Activated CD4-positive, alpha-beta T cell treated with anti-CD3 and anti-CD28 coated beads for 48 hours (primary cell): ENCODE measurements at regions not wholly inside any gene's neighbourhood (a gene's known extent, or its start where the extent isn't known, plus 50 kb on each side); places are given as distances from the start of the nearest gene placed in this dataset.
"Not testable (repeated sequence)": the region's sequence is repeated elsewhere in the genome, so short reads cannot be mapped to it uniquely, and the experiment has no call there.

Experiments used
- DNase-seq: peaks from one replicate; pipeline ENCODE4 v3.0.0-alpha.2; 2020

DNA sequence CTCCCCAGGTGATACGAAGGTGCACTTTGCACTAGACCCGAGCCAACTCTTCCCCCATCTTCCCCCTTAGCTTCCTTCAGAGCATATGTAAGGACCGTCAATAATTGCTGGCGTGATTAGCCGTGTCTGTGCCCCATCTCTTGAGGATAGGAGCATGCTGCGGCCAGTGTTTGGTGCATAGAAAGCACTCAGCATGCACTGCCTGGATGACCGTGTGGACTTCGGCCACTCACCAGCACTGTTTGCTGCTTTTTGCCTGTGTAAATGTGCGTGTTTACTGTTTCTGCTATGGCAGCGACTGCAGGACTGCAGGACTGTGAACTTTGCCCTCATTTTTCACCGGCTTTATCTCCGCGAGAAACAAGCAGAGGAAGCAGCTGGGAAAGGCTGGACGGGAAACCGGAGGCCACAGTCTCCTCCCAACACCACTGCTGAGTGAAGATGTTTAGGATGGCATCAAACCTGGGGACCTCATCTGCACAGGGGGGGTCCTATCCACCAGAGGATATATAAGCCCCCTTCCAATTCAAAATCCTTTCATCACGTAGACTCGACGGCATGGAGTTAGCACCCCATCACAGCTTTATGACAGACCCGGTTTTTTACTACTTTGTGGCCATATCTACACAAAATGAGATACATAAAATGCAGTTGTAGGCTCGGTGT lies 150.6 kb upstream of the AFDN start:
- DNase-seq = no peak

DNA sequence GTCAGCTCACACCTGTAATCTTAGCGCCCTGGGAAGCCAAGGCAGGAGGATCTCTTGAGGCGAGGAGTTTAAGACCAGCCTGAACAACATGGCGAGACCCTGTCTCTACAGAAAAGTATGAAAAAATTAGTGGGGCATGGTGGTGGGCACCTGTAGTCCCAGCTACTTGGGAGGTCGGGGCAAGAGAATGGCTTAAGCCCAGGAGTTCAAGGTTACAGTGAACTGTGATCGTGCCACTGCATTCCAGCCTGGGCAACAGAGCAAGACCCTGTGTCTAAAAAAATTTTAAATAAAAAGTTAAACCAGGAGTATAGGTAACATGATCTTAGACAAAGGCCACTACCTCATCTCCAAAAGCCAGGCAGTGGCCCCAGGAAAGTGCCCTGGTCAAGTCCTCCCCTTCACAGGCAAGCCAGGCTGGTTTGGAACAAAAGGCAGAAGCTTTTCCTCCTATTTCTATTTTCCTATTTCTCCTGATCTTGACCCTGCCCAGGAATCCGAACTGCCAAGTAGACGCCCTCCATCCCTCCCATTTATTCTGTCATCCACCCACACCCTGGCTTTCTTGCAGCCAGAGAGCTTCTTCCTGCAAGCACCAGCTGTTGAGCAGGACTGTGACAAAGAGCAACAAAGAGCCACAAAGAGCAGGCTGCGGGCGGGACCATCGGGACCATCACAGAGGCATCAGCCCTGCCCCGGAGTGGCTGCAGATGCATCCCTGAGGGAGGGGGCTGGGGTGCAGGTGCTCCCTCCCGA lies 149.9 kb upstream of the AFDN start:
- no peak for DNase-seq

- DNase-seq = no peak
Measured at GRCh38 chr6:167677422-167677789, 149.3 kb upstream of the AFDN start.

DNA sequence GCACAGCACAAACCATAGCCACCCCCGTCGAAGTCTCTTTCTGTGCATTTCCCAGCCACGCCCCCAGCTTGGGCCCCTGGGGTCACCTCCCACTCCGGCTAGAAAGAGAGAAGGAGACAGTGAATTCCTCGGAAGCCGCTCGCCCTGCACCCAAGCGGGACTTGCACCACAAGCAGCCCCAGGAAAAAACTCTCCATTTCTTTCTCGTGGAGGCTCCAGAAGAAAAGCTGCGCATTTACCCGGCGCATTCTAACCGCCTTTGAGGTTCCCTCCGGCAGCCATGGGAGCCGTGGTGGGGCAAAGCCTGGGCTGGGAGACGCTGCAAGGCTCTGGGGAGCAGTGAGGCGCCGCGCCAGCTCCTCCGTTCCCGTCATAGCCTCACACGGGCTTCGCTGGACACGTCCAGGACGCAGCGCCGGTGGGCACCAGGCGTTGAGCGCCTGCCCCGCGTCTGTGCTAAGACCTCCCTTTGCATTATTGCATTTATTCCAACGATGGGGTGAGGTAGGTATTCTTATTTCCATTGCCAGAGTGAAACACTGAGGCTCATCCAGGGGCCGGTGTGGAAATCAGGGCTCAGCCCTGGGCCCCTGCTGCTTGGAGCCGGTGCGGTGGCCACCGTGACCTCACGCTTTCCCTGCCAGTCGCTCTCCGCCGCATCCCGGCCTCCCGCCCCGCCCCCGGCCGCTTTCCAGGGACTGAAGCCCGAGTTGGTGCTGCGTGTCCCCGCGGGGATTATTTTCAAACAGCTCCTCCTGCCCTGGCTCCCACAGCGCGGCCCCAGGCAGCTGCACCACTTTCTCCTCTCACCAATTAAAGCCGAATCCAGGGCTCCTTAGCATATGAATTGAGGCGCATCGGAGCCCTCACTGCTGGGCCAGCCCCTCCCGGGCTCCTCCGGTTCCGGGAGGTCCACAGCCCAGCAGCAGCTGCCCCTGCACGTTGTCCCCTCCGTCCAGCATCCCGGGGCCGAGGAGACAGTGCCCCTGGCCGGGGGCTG lies 148.3 kb upstream of the AFDN start:
- no peak for DNase-seq

DNA sequence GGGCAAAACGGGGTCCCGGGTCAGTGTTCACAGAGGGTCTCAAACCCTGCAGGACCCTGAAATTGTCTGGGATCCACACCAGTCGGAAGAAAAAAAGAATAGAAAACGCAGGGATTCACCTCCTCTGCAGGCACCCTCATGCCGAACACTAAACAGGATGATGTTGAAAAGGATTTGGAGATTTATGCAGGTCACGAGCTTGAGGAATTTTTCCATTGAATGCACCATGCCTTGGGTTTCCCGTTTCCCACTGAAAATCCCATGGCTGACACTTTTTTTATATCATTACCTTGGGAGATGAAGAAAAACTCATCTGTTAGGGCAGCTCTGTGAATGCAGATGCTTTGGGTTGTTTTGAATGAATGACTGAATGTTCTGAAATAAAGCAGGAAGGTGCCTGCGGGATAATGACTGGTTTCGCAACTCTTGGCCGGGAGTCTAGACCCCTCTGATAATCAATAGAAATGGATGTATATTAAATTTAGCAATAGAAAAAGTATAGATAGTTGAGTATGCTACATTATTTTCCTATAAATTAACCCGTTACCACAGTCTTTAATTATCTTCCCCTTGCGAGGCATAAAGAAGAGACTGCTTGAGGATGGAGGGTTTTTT lies 147.5 kb upstream of the AFDN start:
- DNase-seq = no peak

- DNase-seq = no peak
Measured at GRCh38 chr6:167679790-167680604, 146.7 kb upstream of the AFDN start.

GRCh38 chr6:167680605-167681149 lies 146.0 kb upstream of the AFDN start:
- no peak for DNase-seq

DNA sequence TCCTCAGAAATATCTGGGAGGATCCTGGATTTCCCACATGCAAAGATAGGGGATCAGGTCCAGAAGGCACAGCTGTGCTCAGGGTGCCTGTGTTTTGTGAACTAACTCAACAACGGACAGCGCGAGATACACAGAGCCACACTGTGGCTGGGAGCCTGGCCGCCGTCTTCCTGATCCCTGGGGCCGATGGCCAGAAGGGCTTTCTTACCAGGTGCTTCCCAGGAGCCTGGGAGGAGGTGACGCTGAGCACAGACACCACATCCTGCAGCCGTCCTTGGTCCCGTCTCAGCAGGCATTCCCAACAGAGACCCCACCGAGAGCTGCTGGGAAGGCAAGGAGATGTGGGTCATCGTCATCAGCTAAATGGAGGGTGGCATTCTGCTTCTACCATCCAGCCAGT lies 144.6 kb upstream of the AFDN start:
- no peak for DNase-seq

DNA sequence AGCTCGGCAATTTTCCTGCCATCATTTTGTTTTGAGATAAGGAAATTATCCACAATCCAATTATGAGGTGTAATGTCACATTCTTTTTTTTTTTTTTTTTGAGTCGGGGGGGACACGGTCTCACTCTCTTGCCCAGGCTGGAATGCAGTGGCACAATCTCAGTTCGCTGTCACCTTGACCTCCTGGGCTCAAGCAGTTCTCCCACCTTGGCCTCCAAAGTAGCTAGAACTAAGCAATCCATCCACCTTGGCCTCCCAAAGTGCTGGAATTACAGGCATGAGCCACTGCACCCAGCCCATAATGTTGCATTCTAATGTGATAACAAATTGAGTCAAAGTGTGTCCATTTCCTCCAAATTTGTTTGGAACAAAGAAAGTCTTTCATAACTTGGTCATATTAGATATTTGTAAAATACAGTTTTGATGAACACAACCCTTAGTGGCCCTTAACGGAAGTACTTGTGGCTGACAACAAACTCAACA lies 144.1 kb upstream of the AFDN start:
- no peak for DNase-seq

DNA sequence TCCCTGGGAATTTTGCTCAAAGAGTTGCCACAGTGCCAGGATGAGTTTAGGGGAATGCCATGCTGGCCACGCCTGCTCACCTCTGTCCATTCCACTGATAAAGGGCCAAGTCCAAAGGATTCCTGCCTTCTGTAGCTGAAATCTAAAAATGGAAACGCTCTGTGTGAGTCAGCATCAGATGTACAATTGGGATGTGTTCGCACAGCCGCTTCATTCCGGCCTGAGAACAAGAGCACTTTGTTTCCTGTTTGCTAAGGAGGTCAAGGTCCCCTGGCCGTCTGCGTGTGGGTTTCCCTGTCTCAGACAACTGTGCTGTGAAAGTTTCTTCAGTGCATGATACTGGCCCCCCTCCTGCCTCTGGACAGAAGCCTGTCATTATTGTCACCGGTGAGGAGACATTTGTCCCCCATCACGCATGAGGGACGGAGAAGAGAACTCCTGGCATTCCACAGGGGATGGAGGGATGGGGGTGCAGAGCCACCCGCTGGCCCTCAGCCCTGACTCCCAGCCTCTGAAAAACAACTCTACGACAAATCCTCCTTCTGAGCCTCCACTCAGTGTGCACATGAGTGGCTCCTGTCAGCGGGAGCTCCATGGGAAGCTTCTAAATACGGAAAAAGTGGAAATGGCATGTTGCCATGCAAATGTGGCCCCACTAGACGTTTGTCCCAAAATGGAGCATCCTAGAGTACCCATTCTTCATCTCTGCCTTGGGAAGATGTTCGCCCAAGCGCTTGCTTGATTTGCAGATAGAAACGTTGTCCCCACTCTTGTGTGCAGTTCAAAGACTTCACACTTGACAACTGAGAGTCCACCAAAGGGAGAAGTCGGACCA lies 143.5 kb upstream of the AFDN start:
- no peak for DNase-seq

- no peak for DNase-seq
Measured at GRCh38 chr6:167684276-167685104, 142.2 kb upstream of the AFDN start.

DNA sequence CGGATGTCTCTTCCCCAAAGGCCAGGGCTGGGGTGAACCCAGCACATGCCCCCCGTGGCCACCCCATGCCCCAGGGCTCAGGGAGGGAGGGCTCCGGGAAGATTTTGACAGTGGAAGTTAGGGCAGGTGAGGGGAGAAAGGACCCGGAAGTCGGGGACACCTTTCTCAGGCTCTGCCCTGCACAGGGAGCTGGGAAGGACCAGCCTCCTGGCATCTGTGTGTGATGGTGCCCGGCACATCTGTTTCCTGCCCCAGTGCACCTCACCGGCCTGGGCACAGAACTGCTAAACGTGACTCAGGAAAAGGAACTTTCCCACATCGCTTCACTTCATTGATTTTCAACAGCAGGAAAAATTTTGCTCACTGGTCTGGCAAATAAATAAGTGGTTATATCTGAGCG lies 141.1 kb upstream of the AFDN start:
- no peak for DNase-seq

DNA sequence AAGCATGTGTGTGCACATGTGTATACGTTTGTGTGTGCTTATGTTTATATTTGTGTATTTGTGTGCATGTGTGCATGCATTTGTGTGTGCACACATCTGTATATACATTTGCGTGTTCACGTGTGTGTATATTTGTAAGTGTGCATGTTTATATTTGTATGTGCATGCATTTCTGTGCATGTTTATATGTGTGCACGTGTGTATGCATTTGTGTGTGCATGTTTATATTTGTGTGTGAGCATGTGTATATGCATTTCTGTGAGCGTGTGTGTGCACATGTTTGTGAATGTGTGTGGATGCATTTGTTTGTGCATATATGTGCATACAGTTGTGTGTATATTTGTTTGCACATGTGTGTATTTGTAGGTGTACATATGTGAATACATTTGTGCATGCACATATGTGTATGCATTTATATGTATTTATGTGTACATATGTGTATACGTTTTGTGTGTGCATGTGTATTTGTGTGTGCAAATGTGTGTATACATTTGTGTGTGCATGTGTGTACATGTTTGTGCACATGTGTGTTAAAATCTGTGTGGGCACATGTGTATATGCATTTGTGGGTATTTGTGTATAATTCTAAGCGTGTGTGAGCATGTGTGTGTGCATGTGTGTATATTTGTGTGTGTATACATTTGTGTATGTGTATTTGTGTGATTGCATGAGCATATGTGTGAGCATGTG lies 140.4 kb upstream of the AFDN start:
- DNase-seq = no peak

DNA sequence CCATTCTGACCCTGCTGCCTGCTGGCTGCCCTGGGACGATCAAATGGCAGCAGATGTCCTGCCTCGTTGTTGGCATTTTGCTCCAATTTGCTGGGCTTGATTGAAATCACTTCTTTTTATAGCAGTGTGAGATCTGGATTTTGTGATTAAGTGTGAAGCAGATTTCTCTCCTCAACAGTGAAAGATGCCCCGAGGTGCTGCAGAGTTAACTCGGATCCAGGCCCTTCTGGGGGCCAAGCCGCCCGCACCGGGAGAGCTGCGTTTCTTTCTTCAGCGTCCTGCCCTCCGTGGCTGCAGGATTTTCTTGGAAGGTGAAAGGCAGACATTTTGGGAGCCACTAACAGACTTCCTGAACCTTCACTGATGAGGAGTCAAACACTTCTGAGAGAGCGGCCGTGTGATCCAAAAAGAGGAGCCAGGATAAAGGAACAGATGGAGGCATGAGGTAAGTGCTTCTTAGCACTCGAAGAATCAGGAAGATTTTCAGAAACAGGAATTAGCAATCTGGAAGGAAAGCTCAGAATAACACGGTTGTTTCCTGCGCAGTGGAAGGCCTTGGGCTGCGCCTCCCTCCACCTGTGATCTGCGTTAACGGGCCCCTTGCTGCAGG lies 139.5 kb upstream of the AFDN start:
- DNase-seq = no peak

- no peak for DNase-seq
Measured at GRCh38 chr6:167688123-167688522, 138.6 kb upstream of the AFDN start.

DNA sequence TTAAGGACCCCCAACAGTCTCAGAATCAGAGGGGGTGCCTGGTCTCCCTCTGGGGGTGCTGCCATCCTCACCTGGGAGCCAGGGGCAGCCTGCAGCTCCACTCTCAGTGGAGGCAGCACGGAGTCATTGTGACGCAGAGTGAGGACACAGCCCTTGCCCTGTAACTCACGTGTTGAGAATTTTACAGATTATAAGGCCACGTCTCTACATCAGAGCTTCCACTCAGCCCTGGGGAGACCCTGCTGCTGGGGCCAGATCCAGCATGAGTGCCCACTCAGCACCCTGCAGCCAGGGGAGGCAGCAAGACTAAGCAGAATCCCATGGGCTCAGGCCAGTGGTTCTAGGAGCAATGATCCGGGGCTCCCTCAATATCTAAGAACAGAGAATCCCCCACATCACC lies 137.4 kb upstream of the AFDN start:
- no peak for DNase-seq

DNA sequence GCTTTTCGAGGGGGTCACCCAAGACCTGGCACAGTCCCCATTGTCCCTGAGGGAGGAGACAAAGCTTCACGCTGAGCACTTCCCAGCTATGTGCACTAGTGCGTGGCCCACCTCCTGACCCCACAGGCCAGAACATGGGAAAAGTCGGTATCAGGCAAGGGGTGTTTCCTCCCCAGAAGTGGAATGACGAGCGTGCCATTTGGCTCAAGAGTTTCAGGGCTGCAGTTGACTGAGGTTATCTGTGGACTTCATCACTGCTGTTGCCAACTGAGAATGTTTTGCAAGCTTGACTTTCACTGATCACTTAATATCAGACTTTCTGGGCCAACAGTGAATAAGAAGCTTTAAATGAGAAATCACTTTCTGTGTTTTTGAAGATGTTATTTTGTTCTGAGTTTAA lies 137.0 kb upstream of the AFDN start:
- no peak for DNase-seq

DNA sequence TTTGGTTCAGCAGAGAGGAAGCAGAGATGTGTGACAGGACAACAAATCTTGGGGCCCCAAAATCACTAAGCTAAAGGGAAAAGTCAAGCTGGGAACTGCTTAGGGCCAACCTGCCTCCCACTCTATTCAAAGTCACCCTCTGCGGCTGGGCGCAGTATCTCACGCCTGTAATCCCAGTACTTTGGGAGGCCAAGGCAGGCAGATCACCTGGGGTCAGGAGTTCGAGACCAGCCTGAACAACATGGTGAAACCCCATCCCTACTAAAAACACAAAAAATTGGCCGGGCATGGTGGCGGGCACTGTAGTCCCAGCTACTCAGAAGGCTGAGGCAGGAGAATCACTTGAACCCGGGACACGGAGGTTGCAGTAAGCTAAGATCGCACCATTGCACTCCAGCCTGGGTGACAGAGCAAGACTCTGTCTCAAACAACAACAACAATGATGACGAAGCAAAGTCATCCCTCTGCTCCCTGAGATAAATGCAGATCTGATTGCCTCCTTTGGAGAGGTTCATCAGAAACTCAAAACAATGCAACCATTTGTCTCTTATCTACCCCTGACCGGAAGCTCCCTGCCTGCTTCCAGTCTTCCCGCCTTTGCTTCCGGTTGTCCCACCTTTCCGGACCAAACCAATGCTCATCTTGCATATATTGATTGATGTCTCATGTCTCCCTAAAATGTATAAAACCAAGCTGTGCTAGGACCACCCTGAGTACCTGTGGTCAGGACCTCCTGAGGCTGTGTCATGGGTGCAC lies 136.4 kb upstream of the AFDN start:
- not testable (repeated sequence) for DNase-seq
